ENCODE measurements at regions not wholly inside any gene's neighbourhood (a gene's known extent, or its start where the extent isn't known, plus 50 kb on each side); places are given as distances from the start of the nearest gene placed in this dataset.
"Not testable (repeated sequence)": the region's sequence is repeated elsewhere in the genome, so short reads cannot be mapped to it uniquely, and the experiment has no call there.

- TF ChIP-seq CTCF, POLR2A (IDR thresholded peaks at IDR 0.05): not testable (repeated sequence)
These were observed 200.5 kb upstream of the DIPK2B start for GRCh38 chrX:45400951-45401725.
